Erythroblast (primary cell): ENCODE measurements at regions not wholly inside any gene's neighbourhood (a gene's known extent, or its start where the extent isn't known, plus 50 kb on each side); places are given as distances from the start of the nearest gene placed in this dataset.

Experiments used
- DNase-seq, 2 experiments: peaks; one replicate each; lab custom pipeline; 2025; lab: John Stamatoyannopoulos, UW
- GATA1 ChIP-seq: IDR thresholded peaks from 2 replicates; pipeline ENCODE4 v1.6.1; 2011; ENCODE audit warnings: low read depth, mild to moderate bottlenecking, control low read depth, low read length, moderate library complexity
- POLR2A ChIP-seq: IDR thresholded peaks from 2 replicates; pipeline ENCODE4 v1.6.1; 2011; ENCODE audit warnings: mild to moderate bottlenecking, low read length

DNA sequence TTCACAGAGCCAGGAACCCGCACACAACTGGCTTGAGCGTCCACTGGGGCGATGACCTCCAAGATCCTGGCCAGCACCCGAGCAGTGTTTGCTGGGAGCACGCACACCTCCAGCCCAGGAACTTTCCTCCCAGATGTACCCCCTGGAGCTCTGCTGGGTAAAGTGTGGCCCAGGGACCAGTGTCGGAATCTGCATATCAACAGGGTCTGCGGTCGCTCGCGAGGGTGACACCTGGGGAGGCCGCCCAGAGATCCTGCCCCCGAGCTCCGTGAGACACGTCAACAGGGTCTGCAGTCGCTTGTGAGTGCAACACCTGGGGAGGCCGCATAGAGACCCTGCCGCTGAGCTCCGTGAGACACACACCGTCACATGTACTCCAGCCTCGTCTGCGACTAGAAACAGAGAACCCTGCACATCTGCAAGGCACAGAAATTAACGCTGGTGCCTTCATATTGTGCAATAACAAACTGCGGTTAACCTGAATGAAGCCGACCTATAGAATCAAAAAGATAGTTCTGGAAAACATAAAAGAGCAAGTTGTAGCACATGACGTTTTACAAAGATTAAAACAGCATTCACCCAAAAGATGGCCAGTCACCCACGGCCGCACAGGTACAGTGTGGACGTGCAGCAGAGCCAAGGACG, 172.4 kb downstream of the BRD1 start:
- TF ChIP-seq GATA1 (no peak), POLR2A (no peak)
- no peak for DNase-seq

DNA sequence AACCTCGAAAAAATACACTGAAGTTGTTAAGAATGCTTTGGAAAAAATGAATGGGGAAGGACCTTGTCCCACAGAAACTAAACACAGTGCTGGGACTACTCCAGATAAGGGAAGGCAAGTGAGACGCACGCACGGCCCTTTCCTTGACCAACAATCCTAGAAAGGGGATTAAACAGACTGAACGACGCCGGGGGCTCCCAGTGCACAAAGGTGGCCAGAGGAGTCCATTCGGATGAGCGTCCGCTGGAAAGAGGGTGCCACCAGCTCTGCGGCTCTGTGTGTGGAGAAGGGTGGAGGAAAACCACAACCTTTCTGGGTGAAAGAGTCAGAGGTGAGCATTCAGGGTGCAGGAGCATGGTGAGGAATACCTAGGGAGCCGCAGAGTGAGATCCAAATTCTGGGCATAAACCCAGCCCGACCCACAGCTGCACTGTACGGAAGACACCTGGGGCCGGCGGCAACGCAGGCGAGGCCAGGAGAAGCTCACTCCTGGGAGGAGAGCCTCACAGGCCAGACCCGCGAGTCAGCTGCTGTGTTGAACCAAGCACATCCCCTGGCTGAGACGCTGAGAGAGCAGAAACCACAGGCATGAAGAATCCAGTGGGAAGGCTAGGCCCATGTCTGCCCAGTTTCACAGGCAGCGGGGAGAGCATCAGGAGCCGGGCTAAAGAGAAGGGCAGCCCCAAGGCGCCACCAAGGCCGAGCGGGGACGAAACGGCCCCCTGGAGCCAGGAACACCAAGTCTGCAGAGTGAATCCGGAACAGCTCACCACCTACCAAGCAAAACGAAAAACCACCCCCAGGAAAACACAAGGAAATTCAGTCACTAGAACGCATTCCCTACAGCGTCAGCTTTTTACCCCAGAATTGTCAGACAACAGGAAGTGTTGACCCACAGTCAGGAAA, 177.1 kb downstream of the BRD1 start:
- no peak for TF ChIP-seq POLR2A
- no peak for TF ChIP-seq GATA1
- DNase-seq: no peak

DNA sequence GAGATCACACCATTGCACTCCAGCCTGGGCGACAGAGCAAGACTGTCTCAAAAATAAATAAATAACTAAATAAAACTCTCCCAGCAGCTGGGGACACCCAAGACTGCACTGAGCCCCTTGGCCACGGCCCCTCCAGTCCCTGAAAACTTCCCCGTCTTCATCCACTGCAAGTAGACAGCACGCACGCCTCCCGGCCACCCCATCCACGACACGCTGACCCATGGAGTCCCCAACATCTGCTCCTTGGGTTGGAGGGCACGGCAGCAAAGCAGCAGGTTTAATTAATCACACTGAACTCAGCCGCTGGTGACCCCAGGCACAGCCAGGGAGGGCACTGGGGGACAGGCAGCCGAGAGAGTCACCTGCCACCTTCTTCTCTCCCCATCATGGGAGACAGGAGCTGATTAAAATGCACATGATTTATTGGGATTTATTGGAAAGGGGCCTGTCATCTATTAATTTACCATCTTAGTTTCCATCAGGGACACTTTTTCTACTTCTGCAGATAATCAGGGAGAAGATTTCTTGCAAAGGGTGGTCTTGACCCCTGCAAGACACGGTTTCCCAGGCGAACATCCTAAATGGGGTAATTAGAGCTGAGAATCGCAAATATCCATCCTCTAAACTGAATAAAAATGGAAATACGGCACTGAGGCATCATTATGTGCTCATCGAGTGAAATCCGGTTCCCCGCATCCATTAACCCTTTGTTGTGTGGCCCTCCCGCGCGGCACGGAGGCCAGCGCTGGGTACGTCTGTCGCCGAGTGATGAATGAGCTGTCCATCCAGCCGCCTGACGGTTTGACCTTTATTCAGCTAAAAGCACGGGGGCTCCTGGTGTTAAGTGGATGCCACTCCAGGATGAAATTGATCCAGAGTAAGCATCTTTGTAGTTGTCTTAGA, 178.3 kb downstream of the BRD1 start:
- no peak for DNase-seq
- no peak for TF ChIP-seq POLR2A
- TF ChIP-seq GATA1: no peak

DNA sequence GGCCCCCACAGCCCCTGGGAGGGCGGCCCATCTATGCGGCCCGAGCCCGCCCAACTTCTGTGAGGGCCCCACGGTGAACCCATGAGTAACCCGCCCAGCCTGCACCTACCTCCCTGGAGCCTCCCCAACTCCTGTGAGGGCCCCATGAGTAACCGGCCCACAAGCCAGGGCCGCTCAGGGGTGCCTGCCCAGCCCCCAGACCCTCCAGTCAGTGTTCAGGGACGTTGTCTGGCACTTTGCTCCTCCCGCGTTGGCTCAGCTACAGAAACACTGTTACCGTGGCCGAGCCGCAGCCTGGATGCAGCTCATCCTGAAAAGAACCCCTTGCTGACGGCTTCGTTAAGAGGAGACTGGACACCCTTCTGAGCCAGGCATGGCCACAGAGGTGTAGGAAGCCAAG, 179.6 kb downstream of the BRD1 start:
- TF ChIP-seq GATA1 (no peak), POLR2A (no peak)
- DNase-seq: no peak

DNA sequence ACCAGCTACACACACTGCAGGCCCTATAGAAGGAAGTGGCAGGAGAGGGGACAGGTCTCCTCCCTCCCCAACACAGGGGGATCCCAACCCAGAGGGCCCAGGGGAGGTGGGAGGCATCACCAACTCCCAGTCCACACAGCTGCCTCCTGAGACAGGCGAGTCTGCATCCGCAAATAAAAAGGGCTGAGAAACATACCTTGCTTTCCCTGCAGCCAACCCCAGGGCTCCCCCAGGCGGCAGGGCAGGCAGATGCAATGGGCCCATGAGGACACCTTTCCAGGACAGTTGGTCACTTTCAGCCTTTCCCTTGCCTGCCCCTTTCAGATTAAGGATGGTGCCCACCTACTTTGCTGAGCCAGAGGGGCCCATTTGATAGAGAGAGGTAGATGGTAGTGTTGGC, 180.0 kb downstream of the BRD1 start:
- DNase-seq: no peak
- TF ChIP-seq GATA1 (no peak), POLR2A (no peak)

DNA sequence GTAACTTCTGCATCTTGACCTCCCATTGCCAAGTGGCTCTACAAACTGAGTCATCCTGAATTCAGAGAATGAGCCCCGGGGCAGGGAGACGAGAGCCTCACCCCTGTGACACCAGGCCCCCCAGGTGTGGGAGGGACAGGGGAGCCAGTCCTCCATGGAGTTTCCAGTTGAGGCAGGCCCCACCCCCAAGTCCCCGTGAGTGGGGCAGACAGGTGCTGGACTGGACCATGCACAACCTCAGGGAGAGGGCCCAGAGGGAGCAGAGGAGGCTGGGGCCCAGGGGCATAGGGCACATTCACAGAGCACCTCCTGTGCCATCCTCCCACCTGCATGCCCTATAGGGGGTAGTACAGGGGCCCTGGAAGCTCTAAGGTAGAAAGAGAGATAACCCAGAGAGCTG, 180.8 kb downstream of the BRD1 start:
- DNase-seq: no peak
- TF ChIP-seq GATA1 (no peak), POLR2A (no peak)

DNA sequence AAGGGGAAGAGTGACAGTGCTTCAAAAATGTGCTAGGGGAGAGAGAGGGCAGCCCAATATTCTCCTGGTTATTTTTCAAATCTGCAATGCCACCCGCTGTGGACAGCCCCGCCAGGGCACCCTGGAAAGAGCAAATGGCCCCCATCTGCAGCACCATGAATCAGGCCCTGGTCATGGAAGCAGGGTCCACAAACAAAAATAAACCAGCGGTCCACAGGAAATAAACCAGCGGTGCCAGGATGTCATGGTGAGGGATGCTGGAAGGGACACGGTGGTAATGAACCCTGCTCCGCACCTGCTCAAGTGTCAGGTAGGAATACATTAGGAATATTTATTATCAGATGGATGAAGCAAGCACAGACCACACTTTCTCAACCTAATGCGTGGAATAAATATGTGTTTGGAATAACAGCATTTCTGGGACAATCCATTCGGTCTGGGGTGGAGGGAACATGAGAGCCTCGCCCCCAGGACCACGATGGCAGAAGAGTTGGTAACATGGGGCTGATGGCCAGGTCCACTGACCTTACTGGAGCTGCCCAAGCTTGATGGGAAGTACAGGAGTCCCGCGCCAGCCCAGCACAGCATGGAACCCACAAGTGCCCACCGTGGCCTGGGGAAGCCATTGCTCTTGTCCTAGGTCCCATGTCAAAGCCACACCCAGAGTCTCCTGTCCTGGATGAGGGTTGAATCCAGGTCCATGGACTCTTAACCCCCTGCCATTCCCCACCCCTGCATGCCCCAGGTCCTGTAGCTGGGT, 181.7 kb downstream of the BRD1 start:
- no peak for TF ChIP-seq GATA1
- TF ChIP-seq POLR2A: no peak
- DNase-seq: no peak

DNA sequence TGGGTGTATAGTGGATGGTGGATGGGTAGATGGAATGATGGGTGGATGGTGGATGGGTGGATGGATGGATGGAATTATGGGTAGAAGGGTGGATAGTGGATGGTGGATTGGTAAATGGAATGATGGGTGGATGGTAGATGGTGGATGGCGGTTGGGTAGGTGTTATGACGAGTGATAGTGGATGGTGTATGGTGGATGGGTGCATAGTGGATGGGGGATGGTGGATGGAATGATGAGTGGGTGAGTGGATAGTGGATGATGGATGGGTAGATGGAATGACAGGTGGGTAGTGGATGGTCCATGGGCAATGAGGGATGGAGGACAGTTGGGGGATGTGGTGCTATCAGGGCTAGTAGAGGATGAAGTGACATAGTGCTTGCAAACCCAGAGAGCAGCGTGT, 182.4 kb downstream of the BRD1 start:
- DNase-seq: no peak

DNA sequence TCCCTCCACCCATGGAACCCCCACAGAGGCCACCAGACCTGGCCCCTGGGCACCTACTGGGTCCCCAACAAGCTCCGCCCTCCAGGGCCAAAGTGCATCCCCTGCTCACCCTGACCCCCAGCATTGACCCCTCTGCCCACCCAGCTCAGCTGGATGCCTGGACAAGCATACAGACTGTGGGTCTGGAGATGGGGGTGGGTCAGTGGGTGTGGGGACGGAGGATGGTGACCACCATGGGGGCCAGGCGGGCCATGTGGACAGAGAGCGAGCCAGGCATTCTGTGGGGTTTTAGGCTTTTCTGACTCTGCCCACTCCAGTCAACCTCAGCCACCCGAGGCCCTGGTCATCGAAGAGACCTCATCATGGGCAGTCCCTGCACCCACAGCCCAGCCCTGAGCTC, 183.7 kb downstream of the BRD1 start:
- DNase-seq: no peak
- TF ChIP-seq POLR2A (no peak), GATA1 (no peak)

More for the DNA sequence above, 182.4 kb downstream of the BRD1 start:
- TF ChIP-seq GATA1 (no peak), POLR2A (no peak)

DNA sequence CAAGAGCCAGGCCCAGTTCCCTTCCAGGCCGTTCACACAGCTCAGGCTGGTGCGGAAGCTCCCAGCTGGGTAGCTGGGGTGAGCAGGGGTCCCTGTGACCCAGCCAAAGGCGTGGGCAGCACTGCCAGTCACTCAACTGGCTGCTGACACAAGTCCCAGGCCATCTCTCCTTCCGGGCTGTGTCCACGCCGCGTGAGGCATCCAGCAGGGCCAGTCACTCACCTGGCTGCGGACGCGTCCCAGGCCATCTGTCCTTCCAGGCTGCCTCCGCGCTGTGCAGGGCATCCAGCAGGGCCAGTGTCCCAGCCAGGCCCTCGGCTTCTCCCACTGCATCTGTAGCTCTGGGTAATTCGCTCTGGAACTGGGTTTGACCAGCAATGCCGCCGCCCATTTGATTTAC, 184.2 kb downstream of the BRD1 start:
- DNase-seq: no peak
- TF ChIP-seq GATA1: no peak
- TF ChIP-seq POLR2A: no peak

DNA sequence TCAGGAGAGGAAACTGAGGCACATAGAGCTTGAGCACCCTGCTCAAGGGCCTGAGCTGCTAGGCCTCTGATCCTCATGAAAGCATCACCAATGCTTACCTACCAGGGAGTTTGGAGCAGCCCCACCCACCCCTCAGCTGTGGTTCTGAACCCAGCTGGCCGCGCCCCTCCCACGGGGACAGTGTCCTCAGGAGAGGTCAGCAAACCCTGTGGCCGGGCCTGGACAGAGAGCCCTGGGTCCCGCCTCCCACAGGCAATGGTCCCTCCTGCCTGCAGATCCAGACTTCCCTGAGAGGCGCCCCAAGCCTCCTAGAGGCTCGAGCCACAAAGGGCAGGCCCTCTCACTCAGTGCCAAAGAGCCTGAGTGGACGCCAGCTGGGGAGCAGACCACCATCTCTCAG, 184.9 kb downstream of the BRD1 start:
- DNase-seq: no peak
- no peak for TF ChIP-seq POLR2A
- TF ChIP-seq GATA1: no peak

DNA sequence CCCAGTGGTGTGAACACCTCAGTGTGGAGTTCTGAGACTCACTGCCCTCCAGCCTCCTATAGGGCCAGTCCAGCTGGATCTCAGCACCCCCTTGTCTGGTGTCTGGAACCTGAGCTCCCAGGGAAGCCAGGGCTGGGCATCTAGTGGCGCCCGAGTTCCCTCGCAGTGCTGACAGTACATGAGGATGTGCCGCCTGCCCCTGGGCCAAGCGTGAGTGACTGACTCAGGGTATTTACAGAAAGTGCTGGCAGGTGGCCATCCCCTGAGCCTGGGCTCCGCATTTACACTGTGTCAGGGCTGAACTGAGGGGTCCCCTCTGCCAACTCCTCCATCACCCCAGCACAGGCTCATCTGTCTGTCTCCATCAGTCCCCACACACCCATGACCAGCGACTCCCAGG, 185.3 kb downstream of the BRD1 start:
- no peak for DNase-seq
- TF ChIP-seq GATA1 (no peak), POLR2A (no peak)
